HG03342 (cell line): ENCODE measurements at regions not wholly inside any gene's neighbourhood (a gene's known extent, or its start where the extent isn't known, plus 50 kb on each side); places are given as distances from the start of the nearest gene placed in this dataset.
A peak's percentile ranks its signal among the peaks of the same experiment; 100 is the strongest.

Source experiments
- ATAC-seq: cut with Tn5 transposase; IDR thresholded peaks from one replicate; pipeline ENCODE4 v1.9.1; 2021; ENCODE audit warnings: mild to moderate bottlenecking, moderate library complexity; ENCODE audit not compliant: unreplicated experiment

GRCh38 chr5:6806668-6807067 is 93.4 kb downstream of the TENT4A start:
- no peak for ATAC-seq

- no peak for ATAC-seq
Measured at GRCh38 chr5:6808462-6808861, 95.2 kb downstream of the TENT4A start.

- no peak for ATAC-seq
Measured at GRCh38 chr5:6810641-6811405, 97.6 kb downstream of the TENT4A start.

- ATAC-seq: no peak
Measured at GRCh38 chr5:6812091-6812490, 98.9 kb downstream of the TENT4A start.

- ATAC-seq: no peak
Measured at GRCh38 chr5:6812800-6813731, 99.8 kb downstream of the TENT4A start.

GRCh38 chr5:6814816-6815215 is 101.6 kb downstream of the TENT4A start:
- no peak for ATAC-seq

- ATAC-seq: no peak
Measured at GRCh38 chr5:6818594-6819511, 105.6 kb downstream of the TENT4A start.

GRCh38 chr5:6819521-6819920 is 106.3 kb downstream of the TENT4A start:
- ATAC-seq: no peak

GRCh38 chr5:6820851-6821479 is 107.7 kb downstream of the TENT4A start:
- peak; percentile 90 for ATAC-seq

GRCh38 chr5:6822068-6822467 is 108.8 kb downstream of the TENT4A start:
- ATAC-seq: no peak

GRCh38 chr5:6822556-6823343 is 109.5 kb downstream of the TENT4A start:
- ATAC-seq: no peak

GRCh38 chr5:6823996-6824395 is 110.8 kb downstream of the TENT4A start:
- no peak for ATAC-seq

- ATAC-seq: no peak
Measured at GRCh38 chr5:6825678-6826244, 112.5 kb downstream of the TENT4A start.

- ATAC-seq: no peak
Measured at GRCh38 chr5:6826756-6827155, 113.5 kb downstream of the TENT4A start.

GRCh38 chr5:6827526-6828219 is 114.4 kb downstream of the TENT4A start:
- peak; percentile 79 for ATAC-seq

GRCh38 chr5:6829150-6829784 is 116.0 kb downstream of the TENT4A start:
- peak; percentile 86 for ATAC-seq

GRCh38 chr5:6830643-6831239 is 117.5 kb downstream of the TENT4A start:
- ATAC-seq: no peak
